Brain microvascular endothelial cell (primary cell): ENCODE measurements at regions not wholly inside any gene's neighbourhood (a gene's known extent, or its start where the extent isn't known, plus 50 kb on each side); places are given as distances from the start of the nearest gene placed in this dataset.
A peak's percentile ranks its signal among the peaks of the same experiment; 100 is the strongest.

ENCODE experiments used
- DNase-seq: peaks from one replicate; pipeline ENCODE4 v3.0.0-alpha.2; 2020
- H3K27ac ChIP-seq: fragments of 250-450 bp; sonication (Bioruptor Pico); 2 replicates; pipeline ENCODE4 v1.5.1; 2020; ENCODE audit warnings: mild to moderate bottlenecking, moderate library complexity
- H3K27me3 ChIP-seq: fragments of 250-450 bp; sonication (Bioruptor Pico); replicated peaks from 2 replicates; pipeline ENCODE4 v1.5.1; 2020; ENCODE audit warnings: mild to moderate bottlenecking
- H3K36me3 ChIP-seq: fragments of 250-450 bp; sonication (Bioruptor Pico); replicated peaks from 2 replicates; pipeline ENCODE4 v1.5.1; 2020; ENCODE audit warnings: mild to moderate bottlenecking
- H3K4me3 ChIP-seq: 2 replicates; pipeline ENCODE4 v1.5.1; 2011; ENCODE audit warnings: low read depth, mild to moderate bottlenecking, control low read depth, low read length, moderate library complexity
- CTCF ChIP-seq: IDR thresholded peaks from 2 replicates; pipeline ENCODE4 v1.5.1; 2011; ENCODE audit warnings: low read depth, mild to moderate bottlenecking, moderate library complexity, low read length, control low read depth, inconsistent platforms; ENCODE audit errors: missing control alignments
- in situ Hi-C: cut with HindIII; loops from 2 replicates; pipeline ENCODE4 v1.10.0; 2017; ENCODE audit warnings: low sequenced_read_pairs, low pct_ligation_motif_present

GRCh38 chr15:69852916-69853315 is 244.8 kb downstream of the TLE3 start:
- in situ Hi-C loops: no loop called here
- no peaks in the 10 kb centered on the region for H3K36me3 ChIP-seq
- DNase-seq: no peak
- peak overlapping the region; percentile 94 for H3K27ac ChIP-seq
- no peaks in the 10 kb centered on the region for H3K27me3 ChIP-seq
- H3K4me3 ChIP-seq: no peak overlapping the region
- no peak for TF ChIP-seq CTCF

GRCh38 chr15:69853544-69853951 is 244.2 kb downstream of the TLE3 start:
- H3K27me3 ChIP-seq: no peaks in the 10 kb centered on the region
- peak; percentile 80 for DNase-seq
- H3K4me3 ChIP-seq: no peak overlapping the region
- no peak for TF ChIP-seq CTCF
- in situ Hi-C loops: no loop called here
- no peaks in the 10 kb centered on the region for H3K36me3 ChIP-seq
- peak overlapping the region; percentile 94 for H3K27ac ChIP-seq

GRCh38 chr15:69854001-69854400 is 243.7 kb downstream of the TLE3 start:
- in situ Hi-C loops: no loop called here
- peak overlapping the region; percentile 94 for H3K27ac ChIP-seq
- TF ChIP-seq CTCF: no peak
- H3K27me3 ChIP-seq: no peaks in the 10 kb centered on the region
- DNase-seq: no peak
- H3K4me3 ChIP-seq: no peak overlapping the region
- no peaks in the 10 kb centered on the region for H3K36me3 ChIP-seq

- TF ChIP-seq CTCF: peak; percentile 41
- Histone ChIP-seq H3K27me3 (no peaks in the 10 kb centered on the region), H3K4me3 (peak overlapping the region; percentile 36), H3K27ac (peak overlapping the region; percentile 94), H3K36me3 (no peaks in the 10 kb centered on the region)
- in situ Hi-C loops: no loop called here
- DNase-seq: peak; percentile 75
These were observed 243.1 kb downstream of the TLE3 start for GRCh38 chr15:69854521-69855181.

- peak overlapping the region; percentile 94 for H3K27ac ChIP-seq
- no peaks in the 10 kb centered on the region for H3K36me3 ChIP-seq
These were observed 242.3 kb downstream of the TLE3 start for GRCh38 chr15:69855258-69856000.

More at GRCh38 chr15:69855258-69856000, 242.3 kb downstream of the TLE3 start:
- in situ Hi-C loops: no loop called here
- H3K4me3 ChIP-seq: peak overlapping the region; percentile 36
- no peak for TF ChIP-seq CTCF
- H3K27me3 ChIP-seq: no peaks in the 10 kb centered on the region
- peak; percentile 28 for DNase-seq
